Heart left ventricle (tissue), 16 donors: ENCODE measurements at regions not wholly inside any gene's neighbourhood (a gene's known extent, or its start where the extent isn't known, plus 50 kb on each side); places are given as distances from the start of the nearest gene placed in this dataset.

ENCODE experiments used
- ATAC-seq, 4 donors: fragments of 200-7000 bp; cut with Tn5 transposase; one replicate each; pipeline ENCODE4 v1.9.1; 2020 to 2022; ENCODE audit warnings: moderate library complexity in 4 of 4, mild to moderate bottlenecking in 3 of 4, moderate number of reproducible peaks in 1 of 4
- DNase-seq, 5 donors: peaks; one replicate each; pipeline ENCODE4 v3.0.0-alpha.2; 2020
- H3K27ac ChIP-seq, 12 donors: fragments of 200-600 bp; sonication (generic) in 4 of 12; one replicate each; pipeline versions ENCODE4 v1.5.0 to v1.8.0; 2016 to 2022; ENCODE audit warnings: mild to moderate bottlenecking in 2 of 12
- H3K27me3 ChIP-seq, 9 donors: fragments of 200-600 bp; sonication (generic) in 2 of 9; one replicate each; pipeline versions ENCODE4 v1.5.1 to v1.8.0; 2016 to 2022; ENCODE audit warnings: mild to moderate bottlenecking in 3 of 9
- H3K36me3 ChIP-seq, 9 donors: fragments of 200-600 bp; sonication (generic) in 2 of 9; one replicate each; pipeline versions ENCODE4 v1.5.0 to v1.8.0; 2018 to 2022; ENCODE audit warnings: mild to moderate bottlenecking in 2 of 9
- H3K4me1 ChIP-seq, 12 donors: fragments of 200-600 bp; sonication (generic) in 4 of 12; one replicate each; pipeline versions ENCODE4 v1.5.0 to v1.8.0; 2016 to 2022; ENCODE audit warnings: mild to moderate bottlenecking in 3 of 12
- H3K4me3 ChIP-seq, 12 donors: fragments of 200-600 bp; sonication (generic) in 4 of 12; one replicate each; pipeline versions ENCODE4 v1.5.0 to v1.8.0; 2017 to 2022; ENCODE audit warnings: mild to moderate bottlenecking in 9 of 12, moderate library complexity in 4 of 12
- H3K9me3 ChIP-seq, 12 donors: fragments of 200-600 bp; sonication (generic) in 4 of 12; one replicate each; pipeline versions ENCODE4 v1.5.0 to v1.8.0; 2016 to 2022; ENCODE audit warnings: mild to moderate bottlenecking in 1 of 12
- CTCF ChIP-seq, 12 donors: fragments of 200-600 bp; sonication (generic) in 4 of 12; IDR thresholded peaks; one replicate each; pipeline versions ENCODE4 v1.5.0 to v1.8.0; 2018 to 2022; ENCODE audit warnings: antibody characterized with exemption in 12 of 12, mild to moderate bottlenecking in 5 of 12
- POLR2A ChIP-seq, 2 donors: fragments of 450-650 bp; IDR thresholded peaks; one replicate each; pipeline ENCODE4 v1.6.1; 2017; ENCODE audit warnings: antibody characterized with exemption in 2 of 2, mild to moderate bottlenecking in 2 of 2, moderate library complexity in 2 of 2
- WGBS, 4 donors: extraction: QIAGEN DNeasy Blood & Tissue Kit in 2 of 4; methylation state at CpG; one replicate each; pipeline versions ENCODE4 v1.1.5 to v1.1.7; 2013 to 2018; 5-methylcytosine and 5-hydroxymethylcytosine counted together
- intact Hi-C, 10 donors: fragments of 100-400 bp; cut with DNase I; formaldehyde crosslinking; loops; one replicate each; pipeline versions ENCODE4 v1.11.1 to v1.14.2; 2022
- donor health status: ischemic (EF 13 %, LVEDD 7.1; RV severe dilation, severe dysfunction).
- donor health status: healthy with polysubstance abuse.
- donor health status: DM: no; HTN: yes; CAD: no.
- donor health status: DM: no; HTN: no; CAD: no.
- donor health status: ischemic (EF 25% LVEDD 6.9; RV normal size, moderate dysfunction).
- donor health status: ischemic (EF 25% LVEDD 5.7; RV mildly dilated, moderate dysfunction).
- donor health status: healthy.
- donor health status: DM: yes; HTN: yes; CAD: no.
- donor health status: ischemic (EF 35%, LVEDD 5.7; RV mildly dilated, moderate dysfunction).
- donor health status: nonischemic (EF 11% LVEDD 7.7; RV severe dilation, severe dysfunction).
- donor health status: DM: yes; HTN: yes; CAD: no.
- donor health status: PGD.
- donor health status: ischemic (EF 29% LVEDD 5.4; RV normal size, mild dysfunction).
- donor health status: nonischemic (EF 23%, LVEDD 6.1; RV moderate dilation, normal function).

DNA sequence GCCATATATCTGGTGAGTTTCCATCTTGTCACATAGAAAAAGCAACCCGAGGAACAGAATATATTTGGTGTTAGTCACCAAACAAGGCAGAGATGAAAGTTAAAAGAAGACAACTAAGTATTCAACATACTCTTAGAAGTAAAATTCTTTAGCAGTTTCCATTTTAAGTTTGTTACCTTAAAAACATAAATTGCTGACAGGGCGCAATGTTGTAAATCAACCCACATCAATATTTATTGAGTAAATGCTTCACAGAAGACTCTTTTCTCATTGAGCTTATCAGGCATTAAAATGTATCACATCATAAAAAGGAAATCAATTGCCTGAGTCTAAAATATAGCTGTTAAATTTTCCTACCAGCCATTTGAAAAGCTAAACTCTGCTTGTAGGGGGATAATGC is 603.0 kb downstream of the FBXO15 start:
- Histone ChIP-seq H3K27ac (no peak overlapping the region), H3K4me3 (no peak overlapping the region), H3K4me1 (no peaks in the 10 kb centered on the region), H3K27me3 (no peaks in the 10 kb centered on the region), H3K9me3 (peaks cover 0 to 3% (median 0%) of the 10 kb centered on the region in 12 donors), H3K36me3 (no peaks in the 10 kb centered on the region)
- intact Hi-C loops, result no loop called here
- TF ChIP-seq CTCF (IDR thresholded peaks at IDR 0.05) (no peak), POLR2A (IDR thresholded peaks at IDR 0.05) (no peak)
- no peak for ATAC-seq
- no peak for DNase-seq
- 92 to 95% (median 93%) methylated on average over 2 of the region's 2 CpGs for WGBS, 4 donors

DNA sequence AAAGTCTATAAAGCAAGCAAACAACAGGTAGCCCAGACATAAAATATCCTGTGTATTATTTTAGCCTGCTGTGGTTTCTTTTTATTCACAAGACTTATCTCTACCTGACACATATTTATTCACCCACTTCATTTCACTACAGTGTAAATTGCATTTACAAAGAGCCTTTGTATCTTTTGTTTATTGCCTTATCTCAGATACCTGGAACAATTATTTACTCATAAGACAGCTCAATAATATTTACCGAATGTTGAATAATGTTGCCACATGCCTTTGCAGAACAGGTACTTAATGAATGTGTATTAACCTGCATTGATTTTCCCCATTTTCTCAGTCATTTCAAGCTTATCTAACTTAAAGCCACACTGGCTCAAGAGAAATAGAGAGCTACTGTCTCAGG is 603.6 kb downstream of the FBXO15 start:
- DNase-seq (no peak), ATAC-seq (no peak)
- Histone ChIP-seq H3K27ac (no peak overlapping the region), H3K9me3 (peaks cover 0 to 3% (median 0%) of the 10 kb centered on the region in 12 donors), H3K4me3 (no peak overlapping the region), H3K27me3 (no peaks in the 10 kb centered on the region), H3K36me3 (no peaks in the 10 kb centered on the region), H3K4me1 (no peaks in the 10 kb centered on the region)
- no peak for TF ChIP-seq POLR2A (IDR thresholded peaks at IDR 0.05)
- TF ChIP-seq CTCF (IDR thresholded peaks at IDR 0.05), result no peak
- intact Hi-C loops, result no loop called here
- 68 to 85% (median 78%) methylated on average over 1 of the region's 1 CpG for WGBS, 4 donors

- Histone ChIP-seq H3K27ac (no peak overlapping the region), H3K36me3 (no peaks in the 10 kb centered on the region), H3K4me3 (no peak overlapping the region), H3K4me1 (no peaks in the 10 kb centered on the region), H3K27me3 (no peaks in the 10 kb centered on the region), H3K9me3 (no peaks in the 10 kb centered on the region)
- no peak for DNase-seq
- ATAC-seq, result no peak
- intact Hi-C loops, result no loop called here
- no peak for TF ChIP-seq POLR2A (IDR thresholded peaks at IDR 0.05)
- no peak for TF ChIP-seq CTCF (IDR thresholded peaks at IDR 0.05)
- 0 to 96% (median 46%) methylated on average over 1 of the region's 1 CpG for WGBS, 4 donors
Observed at GRCh38 chr18:73535990-73536389, 611.6 kb downstream of the FBXO15 start.

DNA sequence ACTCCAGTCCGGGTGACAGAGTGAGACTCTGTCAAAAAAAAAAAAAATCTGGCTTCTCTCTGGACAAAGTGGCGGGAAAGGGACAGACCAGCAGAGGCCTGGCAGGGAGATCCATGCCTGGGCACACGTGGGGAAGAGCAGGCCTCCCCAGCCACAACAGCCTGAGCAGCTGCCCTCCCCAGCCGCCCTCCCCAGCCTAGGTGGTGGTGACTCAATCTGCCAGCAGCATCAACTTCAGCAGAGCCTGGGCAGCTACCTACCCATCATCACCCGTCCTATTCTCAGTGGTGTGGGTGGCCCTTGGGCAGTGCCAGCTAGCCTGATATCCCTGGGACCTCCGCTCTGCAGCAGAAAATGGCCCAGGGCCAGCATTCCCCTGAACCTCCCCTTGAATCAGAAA is 612.4 kb downstream of the FBXO15 start:
- WGBS, 4 donors, result 82 to 88% (median 84%) methylated on average over 4 to 6 of the region's 6 CpGs
- intact Hi-C loops, result no loop called here
- Histone ChIP-seq H3K9me3 (no peaks in the 10 kb centered on the region), H3K27ac (no peak overlapping the region), H3K27me3 (no peaks in the 10 kb centered on the region), H3K4me3 (no peak overlapping the region), H3K36me3 (no peaks in the 10 kb centered on the region), H3K4me1 (no peaks in the 10 kb centered on the region)
- no peak for TF ChIP-seq POLR2A (IDR thresholded peaks at IDR 0.05)
- no peak for TF ChIP-seq CTCF (IDR thresholded peaks at IDR 0.05)
- ATAC-seq (no peak), DNase-seq (no peak)
